MCF 10A (cell line): ENCODE measurements at regions not wholly inside any gene's neighbourhood (a gene's known extent, or its start where the extent isn't known, plus 50 kb on each side); places are given as distances from the start of the nearest gene placed in this dataset.

Experiments used
- BruUV-seq: library from RNA; stranded (reverse); fragments of 400-500 nt; replicated peaks from 2 replicates; lab custom pipeline; 2021; lab: Mats Ljungman, UMichigan
- CTCF ChIA-PET: fragments of 300-600 bp; sonication (Branson Sonifier 250); formaldehyde crosslinking; extraction: SDS; loops from one replicate; lab custom pipeline; 2021; ENCODE audit warnings: antibody characterized with exemption, inconsistent platforms; lab: Yijun Ruan, JAX
- POLR2A ChIA-PET: fragments of 300-600, 350-650 bp; sonication (Branson Sonifier 250); formaldehyde crosslinking; extraction: SDS; loops from one replicate; lab custom pipeline; 2020; ENCODE audit warnings: antibody characterized with exemption, inconsistent platforms; lab: Yijun Ruan, JAX
- DNase-seq: peaks from one replicate; pipeline ENCODE4 v3.0.0-alpha.2; 2018; ENCODE audit not compliant: unreplicated experiment
- H3K27ac Mint-ChIP-seq: one replicate; pipeline ENCODE4 v1.8.0; 2022; ENCODE audit warnings: mild to moderate bottlenecking, low read depth, mixed read lengths; ENCODE audit not compliant: unreplicated experiment
- H3K27me3 Mint-ChIP-seq: one replicate; pipeline ENCODE4 v1.8.0; 2022; ENCODE audit warnings: mixed read lengths; ENCODE audit not compliant: insufficient read depth, unreplicated experiment
- H3K36me3 Mint-ChIP-seq: one replicate; pipeline ENCODE4 v1.8.0; 2022; ENCODE audit warnings: mild to moderate bottlenecking, moderate library complexity, mixed read lengths; ENCODE audit not compliant: insufficient read depth, unreplicated experiment
- H3K4me1 Mint-ChIP-seq: one replicate; pipeline ENCODE4 v1.8.0; 2022; ENCODE audit warnings: mixed read lengths; ENCODE audit not compliant: insufficient read depth, unreplicated experiment
- H3K4me3 Mint-ChIP-seq: one replicate; pipeline ENCODE4 v1.8.0; 2022; ENCODE audit warnings: mild to moderate bottlenecking, moderate library complexity, mixed read lengths; ENCODE audit not compliant: unreplicated experiment
- H3K9me3 Mint-ChIP-seq: one replicate; pipeline ENCODE4 v1.8.0; 2022; ENCODE audit warnings: mixed read lengths; ENCODE audit not compliant: unreplicated experiment
- CTCF ChIP-seq: fragments of 200-600 bp; IDR thresholded peaks from one replicate; pipeline ENCODE4 v1.8.0; 2022; ENCODE audit warnings: antibody characterized with exemption, mild to moderate bottlenecking; ENCODE audit not compliant: unreplicated experiment
- intact Hi-C: fragments of 100-400 bp; cut with micrococcal nuclease; formaldehyde crosslinking; loops from 2 replicates; pipeline ENCODE4 v1.14.1; 2022

GRCh38 chr13:69477451-69477850 is 630.2 kb upstream of the ATXN8OS start:
- H3K27me3 Mint-ChIP-seq: no peaks in the 10 kb centered on the region
- DNase-seq: no peak
- H3K4me1 Mint-ChIP-seq: no peaks in the 10 kb centered on the region
- intact Hi-C loops: no loop called here
- peaks cover 14% of the 10 kb centered on the region for H3K9me3 Mint-ChIP-seq
- ChIA-PET POLR2A (no interaction called here), CTCF (no interaction called here)
- BruUV-seq: no TSS peak
- no peak overlapping the region for H3K4me3 Mint-ChIP-seq
- no peak overlapping the region for H3K27ac Mint-ChIP-seq
- TF ChIP-seq CTCF: no peak
- peaks cover 5% of the 10 kb centered on the region for H3K36me3 Mint-ChIP-seq

GRCh38 chr13:69474011-69474685 is 633.5 kb upstream of the ATXN8OS start:
- Mint-ChIP-seq H3K27ac (no peak overlapping the region), H3K4me3 (no peak overlapping the region), H3K36me3 (peaks cover 5% of the 10 kb centered on the region), H3K4me1 (no peaks in the 10 kb centered on the region), H3K9me3 (no peaks in the 10 kb centered on the region), H3K27me3 (no peaks in the 10 kb centered on the region)
- intact Hi-C loops: no loop called here
- TF ChIP-seq CTCF: no peak
- peak; percentile 57 for DNase-seq
- POLR2A ChIA-PET: no interaction called here
- CTCF ChIA-PET: interaction anchor here (0.6 kb wide), 1 partner anchor 163 kb away, joined by 3 read pairs; no protein-coding TSS in a partner anchor
- BruUV-seq: no TSS peak

GRCh38 chr13:69468624-69469023 is 639.0 kb upstream of the ATXN8OS start:
- ChIA-PET CTCF (interaction anchor here (0.5 to 0.6 kb wide), 2 partner anchors 68 to 119 kb away, joined by 3 to 5 read pairs; no protein-coding TSS in a partner anchor), POLR2A (no interaction called here)
- Mint-ChIP-seq H3K4me3 (no peak overlapping the region), H3K36me3 (no peaks in the 10 kb centered on the region), H3K9me3 (no peaks in the 10 kb centered on the region), H3K4me1 (no peaks in the 10 kb centered on the region), H3K27me3 (no peaks in the 10 kb centered on the region), H3K27ac (no peak overlapping the region)
- no peak for DNase-seq
- TF ChIP-seq CTCF: no peak
- BruUV-seq: no TSS peak
- intact Hi-C loops: no loop called here

- Mint-ChIP-seq H3K36me3 (no peaks in the 10 kb centered on the region), H3K27ac (no peak overlapping the region), H3K4me1 (no peaks in the 10 kb centered on the region), H3K9me3 (no peaks in the 10 kb centered on the region), H3K4me3 (no peak overlapping the region), H3K27me3 (no peaks in the 10 kb centered on the region)
- BruUV-seq: no TSS peak
- DNase-seq: no peak
- no peak for TF ChIP-seq CTCF
- ChIA-PET POLR2A (no interaction called here), CTCF (no interaction called here)
- intact Hi-C loops: no loop called here
Observed at GRCh38 chr13:69461397-69461796, 646.2 kb upstream of the ATXN8OS start.
